Activated CD4-positive, alpha-beta T cell treated with anti-CD3 and anti-CD28 coated beads for 4 hours (primary cell): ENCODE measurements at regions not wholly inside any gene's neighbourhood (a gene's known extent, or its start where the extent isn't known, plus 50 kb on each side); places are given as distances from the start of the nearest gene placed in this dataset.
"Not testable (repeated sequence)": the region's sequence is repeated elsewhere in the genome, so short reads cannot be mapped to it uniquely, and the experiment has no call there.

Experiments
- DNase-seq, 2 donors: peaks; one replicate each; pipeline ENCODE4 v3.0.0-alpha.2; 2020

DNA sequence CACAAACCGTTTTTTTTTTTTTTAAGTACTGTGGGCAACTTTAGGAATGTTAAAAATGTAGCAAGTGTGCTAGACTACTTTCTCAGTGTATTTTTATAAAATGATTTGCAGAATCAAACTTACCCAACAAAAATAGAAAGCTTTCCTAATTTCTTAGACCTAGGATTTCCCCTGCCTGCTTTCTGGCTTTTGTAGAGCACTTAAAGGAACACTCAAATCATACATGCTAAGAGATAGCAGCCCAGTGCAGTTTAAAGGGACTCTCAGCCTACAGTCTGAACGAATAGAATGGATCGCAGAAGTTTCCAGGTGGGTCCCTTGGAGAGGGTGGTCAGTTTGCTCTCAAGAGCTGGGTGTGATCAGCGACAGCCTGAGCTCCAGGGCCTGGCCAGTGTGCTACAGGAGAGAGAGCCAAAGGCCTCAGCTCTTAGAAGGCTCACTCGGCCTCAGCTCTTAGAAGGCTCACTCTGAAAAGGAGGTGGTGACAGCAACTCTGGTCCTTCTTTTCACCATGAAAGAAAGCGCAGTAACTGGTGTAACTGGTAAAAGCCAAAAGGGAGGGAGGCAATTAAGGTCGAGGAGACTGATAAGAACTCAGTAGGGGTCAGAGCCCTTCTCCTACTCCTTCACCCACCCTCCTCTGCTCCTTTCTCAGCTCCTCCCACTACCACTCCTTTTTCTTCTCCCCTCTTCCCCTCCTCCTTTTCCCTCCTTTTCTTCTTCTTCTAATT lies 142.4 kb downstream of the ZFP64 start:
- no peak for DNase-seq

DNA sequence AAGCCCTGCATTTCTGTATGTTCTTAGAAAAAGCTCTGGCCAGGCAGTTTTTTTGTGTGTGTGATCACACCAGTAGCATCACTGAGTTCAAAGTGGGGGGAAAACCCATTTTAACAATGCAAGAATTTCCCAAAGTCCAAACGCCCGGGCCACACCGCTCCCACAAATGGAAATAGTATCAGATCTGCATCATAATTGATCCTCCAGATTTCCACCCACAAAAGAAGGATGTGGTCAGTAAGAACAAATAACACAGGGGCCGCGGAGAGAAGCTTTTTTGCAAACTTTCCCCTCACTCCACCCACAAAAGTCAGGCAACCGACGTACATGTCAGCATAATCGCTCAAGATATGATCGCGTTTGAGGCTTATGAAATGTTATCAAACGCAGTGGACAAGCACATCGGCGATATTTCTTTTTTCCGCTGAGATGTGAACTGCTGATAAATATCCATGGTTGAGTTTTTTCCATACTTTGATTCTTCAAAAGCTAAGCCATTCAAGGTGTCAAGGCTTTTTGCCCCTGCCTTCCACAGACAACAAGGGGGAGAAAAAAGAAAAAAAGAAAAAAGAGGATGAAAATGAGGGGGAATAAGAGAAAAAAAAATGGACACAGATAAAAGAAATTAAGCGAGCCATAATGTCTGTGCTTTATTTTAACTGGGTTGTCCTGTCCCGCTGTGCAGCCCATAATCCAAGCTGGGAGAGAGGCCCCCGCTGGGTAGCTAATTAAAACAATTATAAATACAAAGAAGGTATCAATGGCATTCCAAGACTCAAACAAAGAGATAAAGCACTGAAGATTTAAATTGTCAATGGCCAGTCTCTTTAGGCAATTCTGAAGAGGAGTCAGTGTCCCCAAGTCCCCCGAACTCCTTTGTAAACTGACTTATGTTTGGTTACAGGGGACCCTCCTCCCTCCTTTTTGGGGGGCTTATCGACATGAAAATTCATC lies 143.5 kb downstream of the ZFP64 start:
- peak; percentile 3 to 9 for DNase-seq

DNA sequence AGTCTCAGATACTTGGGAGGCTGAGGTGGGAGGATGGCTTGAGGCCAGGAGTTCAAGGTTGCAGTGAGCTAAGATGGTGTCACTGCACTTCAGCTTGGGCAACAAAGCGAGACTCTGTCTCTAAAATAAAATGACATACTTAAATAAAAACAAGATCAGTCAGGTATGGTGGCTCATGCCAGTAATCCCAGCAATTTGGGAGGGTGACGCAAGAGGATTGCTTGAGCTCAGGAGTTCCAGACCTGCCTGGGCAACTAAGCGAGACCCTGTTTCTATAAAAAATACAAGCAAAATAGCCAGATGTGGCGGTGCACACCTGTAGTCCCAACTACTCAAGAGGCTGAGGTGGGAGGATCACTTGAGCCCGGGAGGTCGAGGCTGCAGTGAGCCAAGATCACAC lies 149.6 kb downstream of the ZFP64 start:
- DNase-seq = no peak

DNA sequence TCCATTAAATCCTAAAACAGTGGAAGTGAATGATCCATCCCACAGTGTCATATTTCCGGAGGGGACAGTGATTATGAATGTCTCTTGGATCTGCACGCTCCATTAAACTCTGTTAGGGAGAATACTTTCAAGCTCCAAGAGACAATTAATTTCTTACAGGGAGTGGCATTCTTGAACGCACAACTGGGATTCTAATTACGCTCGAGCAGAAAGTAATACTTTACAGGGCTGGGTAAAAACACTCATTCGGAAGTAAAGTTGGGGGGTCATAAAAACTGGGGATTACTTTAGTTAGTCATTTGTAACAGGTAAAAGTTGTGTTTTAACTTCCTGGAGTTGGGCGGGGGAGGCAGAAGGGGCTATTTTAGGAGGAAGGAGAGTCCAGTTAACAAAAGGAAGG lies 151.8 kb downstream of the ZFP64 start:
- DNase-seq = no peak

DNA sequence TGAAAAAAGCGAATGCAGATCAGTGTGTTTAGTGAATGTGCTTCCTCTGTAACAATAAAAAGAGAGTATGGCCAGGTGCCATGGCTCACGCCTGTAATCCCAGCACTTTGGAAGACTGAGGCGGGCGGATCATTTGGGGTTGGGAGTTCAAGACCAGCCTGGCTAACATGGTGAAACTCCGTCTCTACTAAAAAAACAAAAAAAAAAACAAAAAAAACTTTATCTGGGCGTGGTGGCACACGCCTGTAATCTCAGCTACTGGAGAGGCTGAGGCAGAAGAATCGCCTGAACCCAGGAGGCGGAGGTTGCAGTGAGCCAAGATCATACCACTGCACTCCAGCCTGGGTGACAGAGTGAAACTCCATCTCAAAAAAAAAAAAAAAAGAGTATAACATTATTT lies 152.9 kb downstream of the ZFP64 start:
- DNase-seq = not testable (repeated sequence)

DNA sequence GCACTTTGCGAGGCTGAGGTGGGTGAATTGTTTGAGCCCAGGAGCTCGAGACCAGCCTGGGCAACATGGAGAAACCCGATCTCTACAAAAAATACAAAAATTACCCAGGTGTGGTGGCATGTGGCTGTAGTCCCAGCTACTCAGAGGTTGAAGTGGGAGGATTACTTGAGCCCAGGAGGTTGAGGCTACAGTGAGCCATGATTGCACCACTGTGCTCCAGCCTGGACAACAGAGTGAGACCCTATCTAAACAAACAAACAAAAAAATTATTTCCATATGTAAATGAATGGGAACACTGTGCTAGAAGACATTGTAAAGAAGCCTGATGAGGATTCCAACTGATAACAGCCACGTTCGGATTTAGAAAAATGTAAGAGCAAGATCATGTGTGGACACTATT lies 154.2 kb downstream of the ZFP64 start:
- DNase-seq = no peak

DNA sequence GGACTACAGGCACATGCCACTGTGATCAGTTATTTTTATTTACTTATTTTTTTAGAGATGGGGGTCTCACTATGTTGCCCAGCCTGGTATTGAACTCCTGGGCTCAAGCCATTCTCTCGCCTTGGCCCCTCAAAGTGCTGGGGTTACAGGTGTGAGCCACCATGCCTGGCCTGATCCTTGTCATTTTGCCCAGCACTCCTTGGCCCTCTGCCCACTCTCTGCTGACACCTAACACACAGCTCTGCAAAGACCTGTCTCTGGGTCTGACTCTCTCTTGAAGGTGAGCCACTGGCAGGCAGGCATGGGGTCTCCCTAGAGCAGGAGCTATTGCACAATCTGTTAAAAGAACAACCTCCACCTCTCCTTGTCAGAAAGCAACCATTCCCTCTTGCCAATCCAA lies 155.6 kb downstream of the ZFP64 start:
- no peak for DNase-seq

DNA sequence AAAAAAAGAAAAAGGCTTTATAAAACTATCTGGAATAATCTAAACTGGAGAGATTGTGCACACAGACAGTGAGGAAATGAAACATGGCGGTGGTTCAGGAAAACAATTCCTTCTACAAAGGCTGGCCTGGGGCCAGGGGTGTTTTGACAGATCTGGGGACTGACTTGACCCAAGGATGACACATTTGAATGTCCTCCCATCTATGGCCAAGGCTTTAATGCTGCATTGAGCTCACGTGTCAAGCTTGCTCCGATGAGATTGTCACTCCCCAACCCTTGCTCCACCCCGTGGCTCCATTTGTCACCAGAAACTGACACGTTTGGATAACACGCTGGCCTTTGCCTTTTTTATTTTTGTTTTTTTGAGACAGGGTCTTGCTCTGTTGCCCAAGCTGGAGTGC lies 156.1 kb downstream of the ZFP64 start:
- DNase-seq = no peak

DNA sequence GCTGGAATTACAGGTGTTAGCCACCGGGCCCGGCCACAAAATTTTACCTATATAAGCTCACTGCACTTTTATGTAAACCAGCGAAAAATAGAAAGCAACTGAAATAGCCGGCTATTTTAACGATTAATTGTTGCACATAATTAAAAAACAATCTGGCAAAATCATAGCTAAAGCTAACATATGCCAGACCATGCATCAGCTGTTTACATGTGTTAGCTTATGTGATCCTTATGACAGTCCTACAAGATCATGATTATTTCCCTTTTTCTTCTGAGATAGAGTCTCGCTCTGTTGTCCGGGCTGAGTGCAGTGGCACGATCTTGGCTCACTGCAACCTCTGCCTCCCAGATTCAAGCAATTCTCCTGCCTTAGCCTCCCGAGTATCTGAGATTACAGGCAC lies 157.0 kb downstream of the ZFP64 start:
- DNase-seq = no peak

DNA sequence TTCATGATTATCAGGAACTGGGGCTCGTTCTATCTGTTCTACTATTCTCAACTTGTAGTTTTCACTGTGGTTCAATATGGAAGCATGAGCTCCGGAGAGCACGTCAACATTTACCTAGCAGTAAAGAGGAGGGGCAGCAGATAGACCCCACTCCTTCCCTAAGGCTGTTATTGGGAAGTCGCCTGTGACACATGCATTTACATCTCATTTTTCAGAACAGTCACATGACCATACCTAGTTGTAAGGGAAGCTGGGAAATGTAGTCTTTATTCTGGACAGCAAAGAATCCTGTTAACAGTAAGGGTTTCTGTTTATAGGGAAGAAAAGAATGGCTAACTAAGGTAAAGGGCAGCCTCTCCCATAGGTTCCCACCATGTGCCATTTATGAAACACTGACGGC lies 158.3 kb downstream of the ZFP64 start:
- DNase-seq = no peak

DNA sequence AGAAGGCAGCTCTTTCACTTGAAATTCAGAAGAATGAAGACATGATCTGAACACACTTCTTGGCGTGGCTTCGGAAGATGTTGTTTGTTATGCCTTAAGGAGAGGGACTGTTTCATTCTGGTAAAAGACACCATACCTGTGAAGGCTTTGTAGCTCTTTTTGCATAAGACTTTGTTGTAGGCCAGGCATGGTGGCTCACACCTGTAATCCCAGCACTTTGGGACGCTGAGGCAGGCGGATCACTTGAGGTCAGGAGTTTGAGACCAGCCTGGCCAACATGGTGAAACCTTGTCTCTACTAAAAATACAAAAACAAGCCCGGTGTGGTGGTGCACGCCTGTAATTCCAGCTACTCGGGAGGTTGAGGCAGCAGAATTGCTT lies 159.3 kb downstream of the ZFP64 start:
- not testable (repeated sequence) for DNase-seq

DNA sequence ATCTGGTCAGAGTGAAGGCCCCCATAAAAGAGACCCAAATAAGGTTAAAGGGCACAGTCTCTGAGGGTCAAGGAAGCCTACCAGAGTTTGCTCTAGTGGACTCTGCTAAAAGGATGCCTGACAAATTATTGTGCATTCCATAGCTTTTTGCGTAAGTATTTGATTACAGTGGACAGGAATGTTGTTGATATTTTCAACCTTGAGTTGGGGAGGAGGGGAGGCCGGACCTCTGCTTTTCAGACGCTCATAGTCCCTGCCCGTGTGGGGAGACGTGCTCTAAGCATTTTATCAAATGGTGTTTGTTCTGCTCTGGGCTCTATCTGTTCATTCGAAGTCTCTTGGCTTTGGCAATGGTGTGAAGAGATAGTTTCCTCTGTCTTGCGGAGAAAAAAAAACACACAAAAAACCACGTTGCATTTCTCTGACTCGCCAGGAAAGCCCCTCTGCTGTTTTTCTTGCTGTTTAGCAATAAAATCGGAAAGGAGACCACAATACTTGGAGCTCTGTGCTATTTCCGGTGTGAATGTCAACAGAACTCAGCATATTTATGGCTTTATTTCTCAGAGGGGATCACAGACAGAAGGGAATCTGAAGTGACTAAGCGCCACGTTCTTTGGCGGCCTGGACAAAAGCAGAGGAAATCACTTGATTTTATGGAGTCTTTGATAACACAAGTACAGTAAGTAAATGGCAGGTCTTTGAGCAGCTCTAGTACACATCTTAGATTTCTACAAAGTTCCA lies 159.8 kb downstream of the ZFP64 start:
- no peak for DNase-seq

DNA sequence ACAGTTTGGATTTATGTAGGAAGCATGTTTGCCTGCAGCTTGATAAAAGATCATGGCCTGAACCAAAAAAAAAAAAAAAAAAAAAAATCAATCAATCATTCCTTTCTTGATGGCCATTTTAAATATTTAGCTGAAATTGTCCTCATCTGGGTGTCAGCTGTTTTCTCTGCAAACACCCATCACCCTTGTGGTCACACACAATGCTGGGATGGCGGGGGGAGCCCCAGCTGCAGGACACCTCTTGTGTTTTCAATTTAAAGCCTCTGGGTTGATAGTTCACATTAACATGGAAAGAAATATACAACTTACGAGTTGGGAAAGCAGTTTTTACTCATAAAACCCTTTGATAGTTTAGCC lies 160.4 kb downstream of the ZFP64 start:
- DNase-seq = no peak

DNA sequence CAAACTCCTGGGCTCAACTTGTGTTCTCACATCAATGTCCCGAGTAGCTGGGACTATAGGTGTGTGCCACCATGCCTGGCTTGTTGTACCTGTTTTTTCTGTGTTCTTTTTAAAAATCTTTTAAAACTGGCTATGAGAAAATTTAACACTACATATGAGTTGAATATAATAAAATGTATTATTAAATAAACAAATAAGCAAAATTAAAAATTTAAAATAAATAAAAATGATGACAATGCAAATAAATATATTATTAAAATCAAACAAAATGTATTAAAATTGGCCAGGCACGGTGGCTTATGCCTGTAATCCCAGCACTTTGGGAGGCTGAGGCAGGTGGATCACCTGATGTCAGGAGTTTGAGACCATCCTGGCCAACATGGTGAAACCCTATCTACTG lies 162.4 kb downstream of the ZFP64 start:
- DNase-seq = not testable (repeated sequence)

DNA sequence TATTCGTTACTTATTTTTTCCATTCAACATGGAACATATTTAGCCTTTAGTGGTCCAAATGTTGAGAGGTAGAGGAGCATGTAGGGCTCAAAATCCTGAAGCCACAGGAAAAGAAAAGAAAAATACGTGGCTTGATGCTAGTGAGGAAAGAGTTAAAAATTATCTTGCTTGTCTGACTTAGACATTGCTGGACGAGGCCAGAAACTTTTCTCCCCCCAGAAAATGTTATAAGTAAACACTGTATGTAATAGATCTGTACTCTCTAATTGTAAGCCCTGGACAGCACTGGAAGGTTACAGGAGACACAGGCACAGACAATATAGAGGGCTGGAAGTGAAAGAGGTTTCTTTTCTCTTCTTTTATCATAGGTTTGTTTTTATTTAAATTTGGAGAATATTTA lies 165.6 kb downstream of the ZFP64 start:
- DNase-seq = no peak

DNA sequence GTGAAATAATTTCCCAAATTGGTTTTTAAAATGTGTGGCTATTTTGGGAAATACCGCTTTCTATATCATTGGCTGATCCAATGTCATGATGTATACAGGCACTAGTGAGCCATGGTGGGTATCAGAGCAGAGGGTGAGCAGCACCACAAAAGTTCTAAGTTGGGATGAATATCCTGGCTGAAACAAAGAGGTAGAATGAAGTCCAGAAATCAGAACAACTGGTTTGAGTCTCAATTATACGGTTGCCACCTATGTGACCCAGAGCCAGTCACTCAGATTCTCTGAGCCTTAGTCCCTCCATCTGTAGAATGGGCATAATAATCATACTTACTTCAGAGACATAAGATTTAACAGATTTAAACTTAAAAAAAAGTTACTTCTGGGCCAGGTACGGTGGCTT lies 172.3 kb downstream of the ZFP64 start:
- DNase-seq = no peak

DNA sequence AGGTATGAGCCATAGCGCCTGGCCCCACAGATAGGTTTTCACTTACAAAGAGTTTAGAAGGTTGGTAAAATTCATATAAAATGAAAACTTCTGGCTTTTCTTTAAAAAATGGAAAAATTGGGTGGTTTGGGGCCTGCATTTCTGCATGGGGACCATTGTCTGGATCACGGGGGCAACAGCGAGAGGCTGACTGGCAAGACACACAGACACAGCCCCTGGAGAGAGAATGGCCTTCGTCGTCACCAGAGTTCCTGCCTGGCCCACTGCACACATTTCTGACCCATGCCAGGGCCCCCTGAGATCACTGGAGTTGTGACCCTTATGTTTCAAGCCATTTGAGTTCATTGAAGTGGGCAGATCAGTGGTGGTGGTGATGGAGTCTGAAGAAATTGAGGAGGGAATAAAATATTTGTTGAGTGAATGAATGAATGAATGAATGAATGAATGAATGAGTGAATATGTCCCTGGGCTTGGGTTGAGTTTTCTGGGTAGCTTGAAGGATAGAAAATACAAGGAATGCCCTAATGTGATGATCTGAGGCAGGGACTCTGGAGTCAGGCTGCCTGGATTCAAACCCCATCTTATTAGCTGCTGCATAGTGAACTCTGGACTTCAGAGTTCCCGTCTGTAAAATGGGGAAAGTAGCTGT lies 173.8 kb downstream of the ZFP64 start:
- DNase-seq = no peak

DNA sequence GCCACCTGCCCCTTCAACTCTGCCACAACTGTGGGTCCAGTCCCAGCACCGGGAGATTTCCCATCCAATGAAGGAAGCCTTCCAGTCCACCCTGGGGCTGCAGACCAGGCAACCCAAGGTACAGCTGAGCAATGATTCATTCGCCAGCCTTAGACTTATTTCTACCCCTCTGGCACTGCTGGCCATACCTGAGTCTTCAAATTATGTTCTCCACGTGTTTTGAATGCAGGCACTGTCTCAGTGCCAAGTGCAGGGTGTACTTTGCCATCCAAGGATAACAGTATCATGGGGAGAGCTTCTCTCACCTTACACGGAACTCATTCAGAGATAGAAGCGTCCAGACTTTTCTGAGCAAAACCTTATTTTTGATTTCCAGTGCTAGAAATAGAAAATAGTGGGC lies 175.6 kb downstream of the ZFP64 start:
- no peak for DNase-seq

DNA sequence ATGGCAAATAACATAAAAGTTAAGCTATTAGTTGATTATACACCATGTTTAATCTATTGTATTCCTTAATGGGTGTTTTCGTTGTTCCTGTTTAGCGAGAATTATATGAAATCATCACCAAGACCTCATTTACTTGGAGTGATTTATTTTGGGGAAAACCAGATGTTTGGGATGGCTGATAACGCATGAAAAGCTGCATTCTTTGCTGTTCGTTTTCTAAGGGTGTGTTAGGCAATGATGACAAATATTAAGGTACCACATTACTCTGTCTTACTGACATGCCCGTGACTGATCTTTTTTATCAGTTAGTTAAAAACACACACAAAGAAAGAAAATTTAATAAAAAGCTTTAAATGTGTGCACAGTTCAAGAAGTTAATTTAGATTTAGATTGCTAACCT lies 176.4 kb downstream of the ZFP64 start:
- no peak for DNase-seq

DNA sequence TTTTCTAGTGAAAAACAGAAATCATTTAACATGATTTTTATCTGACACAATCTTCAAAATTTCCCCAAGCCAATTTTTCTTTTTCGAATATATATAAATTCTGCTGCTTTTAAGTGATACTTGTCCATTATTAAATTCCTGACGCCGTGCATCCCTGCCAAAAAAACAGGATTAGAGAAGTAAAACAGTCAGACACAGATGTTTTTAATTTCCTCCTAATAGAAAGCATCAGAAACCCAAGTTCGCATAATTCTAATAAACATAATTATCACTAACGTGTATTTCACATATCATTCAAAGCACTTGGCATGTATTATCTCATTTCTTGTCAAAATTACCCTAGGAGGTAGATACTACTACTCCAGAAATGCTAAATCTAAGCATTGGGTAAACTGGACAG lies 179.5 kb downstream of the ZFP64 start:
- DNase-seq = no peak

DNA sequence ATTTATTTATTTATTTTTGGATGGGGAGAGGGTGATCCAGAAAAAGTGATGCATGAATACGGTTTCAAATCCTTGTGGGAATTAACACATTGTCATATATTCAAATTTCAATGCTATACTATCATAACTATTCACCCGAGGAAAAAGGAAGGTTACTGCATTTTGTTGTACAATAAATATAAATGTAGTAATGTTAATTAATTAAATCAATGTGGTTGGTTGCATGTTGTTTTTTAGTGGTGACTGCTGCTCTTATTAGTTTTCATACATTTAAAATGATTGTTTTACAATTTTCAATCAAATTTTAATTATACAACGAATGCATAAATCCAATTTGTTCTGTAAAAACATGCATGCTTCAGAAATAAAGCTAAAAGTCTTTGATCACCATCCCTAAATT lies 180.5 kb downstream of the ZFP64 start:
- DNase-seq = no peak

DNA sequence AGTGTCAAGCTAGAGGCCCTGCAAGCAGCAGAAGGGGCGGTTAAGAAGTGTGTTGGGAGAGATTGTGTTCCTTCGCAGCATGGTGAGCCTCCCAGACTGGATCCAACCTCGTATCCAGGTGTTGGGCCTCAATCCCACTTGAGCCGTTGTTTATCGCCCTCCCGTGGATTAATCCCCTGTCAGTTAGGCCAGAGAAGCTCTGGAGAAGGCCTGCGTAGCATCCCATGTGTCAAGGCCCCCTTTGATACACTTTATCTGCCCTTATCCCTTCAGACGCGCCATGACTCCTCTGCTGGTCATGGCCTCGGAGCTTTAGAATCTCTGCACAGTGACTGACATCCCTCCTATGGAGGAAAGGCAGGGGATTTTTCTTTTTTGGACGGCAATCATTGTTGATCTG lies 181.0 kb downstream of the ZFP64 start:
- no peak for DNase-seq

DNA sequence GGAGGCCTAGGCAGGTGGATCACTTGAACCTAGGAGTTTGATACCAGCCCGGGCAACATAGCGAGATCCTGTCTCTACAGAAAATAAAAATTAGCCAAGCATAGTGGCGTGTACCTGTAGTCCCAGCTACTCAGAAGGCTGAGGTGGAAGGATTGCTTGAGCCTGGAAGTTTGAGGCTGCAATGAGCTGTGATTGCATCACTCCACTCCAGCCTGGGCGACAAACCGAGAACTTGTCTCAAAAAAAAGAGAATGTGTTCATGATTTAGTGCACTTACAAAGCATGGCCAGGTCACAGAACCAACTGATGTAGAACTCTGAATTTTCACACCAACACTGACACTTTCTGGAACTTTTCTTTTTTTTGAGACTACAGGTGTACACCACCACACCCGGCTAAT lies 182.7 kb downstream of the ZFP64 start:
- DNase-seq = no peak
